Glutamatergic neuron (in vitro differentiated cells): ENCODE measurements at regions not wholly inside any gene's neighbourhood (a gene's known extent, or its start where the extent isn't known, plus 50 kb on each side); places are given as distances from the start of the nearest gene placed in this dataset.

ENCODE experiments used
- DNase-seq: peaks from one replicate; pipeline ENCODE4 v3.0.0; 2022
- H3K27ac Mint-ChIP-seq: one replicate; pipeline ENCODE4 v1.8.0; 2020; ENCODE audit warnings: mild to moderate bottlenecking, mixed read lengths, inconsistent platforms; ENCODE audit not compliant: unreplicated experiment
- H3K27me3 Mint-ChIP-seq: one replicate; pipeline ENCODE4 v1.8.0; 2020; ENCODE audit warnings: mild to moderate bottlenecking, moderate library complexity, mixed read lengths, inconsistent platforms; ENCODE audit not compliant: unreplicated experiment
- H3K36me3 Mint-ChIP-seq: one replicate; pipeline ENCODE4 v1.8.0; 2020; ENCODE audit warnings: mild to moderate bottlenecking, mixed read lengths, inconsistent platforms; ENCODE audit not compliant: unreplicated experiment
- H3K4me1 Mint-ChIP-seq: one replicate; pipeline ENCODE4 v1.8.0; 2020; ENCODE audit warnings: mild to moderate bottlenecking, low read depth, mixed read lengths, inconsistent platforms; ENCODE audit not compliant: unreplicated experiment
- H3K4me3 Mint-ChIP-seq: one replicate; pipeline ENCODE4 v1.8.0; 2020; ENCODE audit warnings: mild to moderate bottlenecking, mixed read lengths, inconsistent platforms; ENCODE audit not compliant: unreplicated experiment
- H3K9me3 Mint-ChIP-seq: one replicate; pipeline ENCODE4 v1.8.0; 2020; ENCODE audit warnings: mild to moderate bottlenecking, moderate library complexity, mixed read lengths, inconsistent platforms; ENCODE audit not compliant: unreplicated experiment
- CTCF ChIP-seq: fragments of 200-600 bp; sonication (generic); IDR thresholded peaks from one replicate; pipeline ENCODE4 v1.5.0; 2021; ENCODE audit not compliant: partially characterized antibody, unreplicated experiment

GRCh38 chr3:3634326-3634725 is 164.9 kb upstream of the LRRN1 start:
- TF ChIP-seq CTCF = no peak
- H3K27me3 Mint-ChIP-seq = no peaks in the 10 kb centered on the region
- no peak for DNase-seq
- no peaks in the 10 kb centered on the region for H3K4me1 Mint-ChIP-seq
- H3K27ac Mint-ChIP-seq = no peak overlapping the region
- no peaks in the 10 kb centered on the region for H3K36me3 Mint-ChIP-seq
- no peak overlapping the region for H3K4me3 Mint-ChIP-seq
- H3K9me3 Mint-ChIP-seq = no peaks in the 10 kb centered on the region

- no peak for TF ChIP-seq CTCF
- Mint-ChIP-seq H3K4me1 (no peaks in the 10 kb centered on the region), H3K4me3 (no peak overlapping the region), H3K27me3 (no peaks in the 10 kb centered on the region), H3K36me3 (no peaks in the 10 kb centered on the region), H3K9me3 (no peaks in the 10 kb centered on the region), H3K27ac (no peak overlapping the region)
- DNase-seq = no peak
Observed at GRCh38 chr3:3633761-3634160, 165.5 kb upstream of the LRRN1 start.

- Mint-ChIP-seq H3K4me1 (no peaks in the 10 kb centered on the region), H3K4me3 (no peak overlapping the region), H3K27ac (no peak overlapping the region), H3K27me3 (no peaks in the 10 kb centered on the region), H3K9me3 (no peaks in the 10 kb centered on the region), H3K36me3 (no peaks in the 10 kb centered on the region)
- DNase-seq = no peak
- TF ChIP-seq CTCF = no peak
Observed at GRCh38 chr3:3632449-3632848, 166.8 kb upstream of the LRRN1 start.

GRCh38 chr3:3631114-3631513 is 168.1 kb upstream of the LRRN1 start:
- Mint-ChIP-seq H3K9me3 (no peaks in the 10 kb centered on the region), H3K4me1 (no peaks in the 10 kb centered on the region), H3K27ac (no peak overlapping the region), H3K36me3 (no peaks in the 10 kb centered on the region), H3K4me3 (no peak overlapping the region), H3K27me3 (no peaks in the 10 kb centered on the region)
- DNase-seq = no peak
- no peak for TF ChIP-seq CTCF

- TF ChIP-seq CTCF = no peak
- Mint-ChIP-seq H3K4me3 (no peak overlapping the region), H3K27ac (no peak overlapping the region), H3K27me3 (no peaks in the 10 kb centered on the region), H3K4me1 (no peaks in the 10 kb centered on the region), H3K9me3 (no peaks in the 10 kb centered on the region), H3K36me3 (no peaks in the 10 kb centered on the region)
- DNase-seq = no peak
Observed at GRCh38 chr3:3629911-3630310, 169.3 kb upstream of the LRRN1 start.
